OCI-LY3 (cell line): ENCODE measurements at regions not wholly inside any gene's neighbourhood (a gene's known extent, or its start where the extent isn't known, plus 50 kb on each side); places are given as distances from the start of the nearest gene placed in this dataset.

ENCODE experiments used
- H2AFZ ChIP-seq: fragments of 200-600, 300-600 bp; shearing (Covaris generic); 2 replicates; pipeline ENCODE4 v1.6.0; 2014; ENCODE audit warnings: antibody characterized with exemption, low read depth, low read length
- H3K27ac ChIP-seq: fragments of 200-600, 300-600 bp; sonication (generic); 2 replicates; pipeline ENCODE4 v1.5.1; 2014; ENCODE audit warnings: mild to moderate bottlenecking, low read length, moderate library complexity, mixed read lengths
- H3K27me3 ChIP-seq: fragments of 200-600, 300-600 bp; sonication (generic); 2 replicates; pipeline ENCODE4 v1.6.1; 2014; ENCODE audit warnings: low read depth, low read length, mixed read lengths
- H3K36me3 ChIP-seq: fragments of 200-600, 300-600 bp; sonication (generic); replicated peaks from 2 replicates; pipeline ENCODE3; 2014; ENCODE audit warnings: low read depth, low read length, mixed read lengths
- H3K4me1 ChIP-seq: fragments of 300-600, 200-600 bp; sonication (generic); 2 replicates; pipeline ENCODE4 v1.6.1; 2014; ENCODE audit warnings: low read length, mixed read lengths
- H3K4me2 ChIP-seq: fragments of 200-600, 300-600 bp; sonication (generic); 2 replicates; pipeline ENCODE4 v1.6.1; 2014; ENCODE audit warnings: low read length, mixed read lengths
- H3K4me3 ChIP-seq: fragments of 300-600, 200-600 bp; sonication (generic); 2 replicates; pipeline ENCODE4 v1.5.1; 2014; ENCODE audit warnings: antibody characterized with exemption, mild to moderate bottlenecking, low read length, moderate library complexity
- H3K79me2 ChIP-seq: fragments of 300-600, 200-600 bp; shearing (Covaris generic); 2 replicates; pipeline ENCODE4 v1.6.1; 2014; ENCODE audit warnings: mild to moderate bottlenecking, low read length, mixed read lengths
- H3K9ac ChIP-seq: fragments of 300-600, 200-600 bp; shearing (Covaris generic); 2 replicates; pipeline ENCODE4 v1.6.0; 2014; ENCODE audit warnings: mild to moderate bottlenecking, low read length, moderate library complexity
- H3K9me3 ChIP-seq: fragments of 200-600, 300-600 bp; shearing (Covaris generic); 2 replicates; pipeline ENCODE4 v1.6.1; 2014; ENCODE audit warnings: low read length, mixed read lengths; ENCODE audit not compliant: insufficient read depth
- H4K20me1 ChIP-seq: fragments of 200-600, 300-600 bp; sonication (generic); 2 replicates; pipeline ENCODE4 v1.6.1; 2016; ENCODE audit warnings: low read length, mixed read lengths; ENCODE audit not compliant: insufficient read depth
- CTCF ChIP-seq: fragments of 200-600, 300-600 bp; sonication (generic); IDR thresholded peaks from 2 replicates; pipeline ENCODE4 v1.5.1; 2014; ENCODE audit warnings: antibody characterized with exemption, low read length, low read depth
- EZH2phosphoT487 ChIP-seq: fragments of 200-600 bp; shearing (Covaris generic); IDR thresholded peaks from 2 replicates; pipeline ENCODE4 v1.6.1; 2018; ENCODE audit warnings: antibody characterized with exemption, mixed run types, low read depth

- no peaks in the 10 kb centered on the region for H4K20me1 ChIP-seq
- no peak overlapping the region for H3K4me2 ChIP-seq
- H3K27me3 ChIP-seq = no peaks in the 10 kb centered on the region
- H3K27ac ChIP-seq = no peak overlapping the region
- H2AFZ ChIP-seq = no peak overlapping the region
- no peaks in the 10 kb centered on the region for H3K79me2 ChIP-seq
- no peak overlapping the region for H3K9ac ChIP-seq
- H3K9me3 ChIP-seq = no peaks in the 10 kb centered on the region
- no peak for TF ChIP-seq EZH2phosphoT487
- TF ChIP-seq CTCF = no peak
- H3K36me3 ChIP-seq = no peaks in the 10 kb centered on the region
- H3K4me1 ChIP-seq = peaks cover 6% of the 10 kb centered on the region; the same call in 1 of the 2 replicates
- no peak overlapping the region for H3K4me3 ChIP-seq
These were observed 309.8 kb upstream of the DCBLD2 start for GRCh38 chr3:99211309-99211708.

DNA sequence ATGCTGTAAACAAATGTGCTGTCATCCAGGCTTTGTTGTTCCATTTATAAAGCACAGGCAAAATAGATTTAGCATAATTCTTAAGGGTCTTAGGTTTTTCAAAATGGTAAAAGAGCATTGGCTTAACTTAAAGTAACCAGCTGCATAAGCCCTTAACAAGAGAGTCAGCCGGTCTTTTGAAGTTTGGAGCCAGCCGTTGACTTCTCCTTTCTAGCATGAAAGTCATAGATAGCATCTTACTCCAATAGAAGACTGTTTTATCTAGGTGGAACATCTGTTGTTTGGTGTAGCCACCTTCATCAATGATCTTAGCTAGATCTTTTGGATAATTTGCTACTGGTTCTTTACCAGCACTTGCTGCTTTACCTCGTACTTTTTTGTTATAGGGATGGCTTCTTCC lies 297.5 kb upstream of the DCBLD2 start:
- Histone ChIP-seq H3K9ac (no peak overlapping the region), H3K4me2 (no peak overlapping the region), H3K27ac (no peak overlapping the region), H2AFZ (no peak overlapping the region), H3K9me3 (no peaks in the 10 kb centered on the region), H4K20me1 (no peaks in the 10 kb centered on the region), H3K79me2 (no peaks in the 10 kb centered on the region), H3K36me3 (no peaks in the 10 kb centered on the region), H3K4me1 (no peaks in the 10 kb centered on the region), H3K4me3 (no peak overlapping the region), H3K27me3 (no peaks in the 10 kb centered on the region)
- TF ChIP-seq CTCF (no peak), EZH2phosphoT487 (no peak)

DNA sequence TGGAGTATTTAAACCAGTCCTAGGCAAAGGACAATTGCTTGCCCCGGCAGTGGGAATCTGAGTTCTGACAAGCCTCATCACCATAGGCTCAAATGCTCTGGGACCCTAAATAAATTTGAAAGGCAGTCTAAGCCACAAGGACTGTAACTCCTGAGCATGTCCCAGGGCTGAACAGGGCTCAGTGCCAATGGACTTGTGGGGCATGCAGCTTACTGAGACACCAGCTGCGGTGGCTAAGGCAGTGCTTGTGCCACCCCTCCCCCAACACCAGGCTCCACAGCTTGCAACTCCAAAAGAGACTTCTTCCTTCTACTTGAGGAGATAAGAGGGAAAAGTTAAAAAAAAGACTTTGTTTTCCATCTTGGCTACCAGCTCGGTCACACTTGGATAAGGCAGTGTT lies 289.7 kb upstream of the DCBLD2 start:
- no peaks in the 10 kb centered on the region for H3K4me1 ChIP-seq
- no peak overlapping the region for H3K4me2 ChIP-seq
- no peaks in the 10 kb centered on the region for H3K36me3 ChIP-seq
- TF ChIP-seq CTCF (no peak), EZH2phosphoT487 (no peak)
- H3K9me3 ChIP-seq = no peaks in the 10 kb centered on the region
- no peak overlapping the region for H3K9ac ChIP-seq
- no peaks in the 10 kb centered on the region for H3K27me3 ChIP-seq
- H2AFZ ChIP-seq = no peak overlapping the region
- no peak overlapping the region for H3K4me3 ChIP-seq
- no peaks in the 10 kb centered on the region for H4K20me1 ChIP-seq
- no peak overlapping the region for H3K27ac ChIP-seq
- H3K79me2 ChIP-seq = no peaks in the 10 kb centered on the region

GRCh38 chr3:99188936-99189335 lies 287.4 kb upstream of the DCBLD2 start:
- no peak overlapping the region for H3K27ac ChIP-seq
- no peaks in the 10 kb centered on the region for H3K36me3 ChIP-seq
- no peak overlapping the region for H3K4me2 ChIP-seq
- H4K20me1 ChIP-seq = no peaks in the 10 kb centered on the region
- no peak overlapping the region for H3K9ac ChIP-seq
- H3K79me2 ChIP-seq = no peaks in the 10 kb centered on the region
- no peak overlapping the region for H3K4me3 ChIP-seq
- no peaks in the 10 kb centered on the region for H3K27me3 ChIP-seq
- H3K9me3 ChIP-seq = no peaks in the 10 kb centered on the region
- no peaks in the 10 kb centered on the region for H3K4me1 ChIP-seq
- no peak overlapping the region for H2AFZ ChIP-seq
- TF ChIP-seq CTCF (no peak), EZH2phosphoT487 (no peak)
